ENCODE measurements at regions not wholly inside any gene's neighbourhood (a gene's known extent, or its start where the extent isn't known, plus 50 kb on each side); places are given as distances from the start of the nearest gene placed in this dataset.
A peak's percentile ranks its signal among the peaks of the same experiment; 100 is the strongest.
"Not testable (repeated sequence)": the region's sequence is repeated elsewhere in the genome, so short reads cannot be mapped to it uniquely, and the experiment has no call there.

- not testable (repeated sequence) for DNase-seq (ENCODE audit: low read depth in 2 of 2)
Measured at GRCh38 chr1:147348592-147348991, 106.1 kb downstream of the CHD1L start.

DNA sequence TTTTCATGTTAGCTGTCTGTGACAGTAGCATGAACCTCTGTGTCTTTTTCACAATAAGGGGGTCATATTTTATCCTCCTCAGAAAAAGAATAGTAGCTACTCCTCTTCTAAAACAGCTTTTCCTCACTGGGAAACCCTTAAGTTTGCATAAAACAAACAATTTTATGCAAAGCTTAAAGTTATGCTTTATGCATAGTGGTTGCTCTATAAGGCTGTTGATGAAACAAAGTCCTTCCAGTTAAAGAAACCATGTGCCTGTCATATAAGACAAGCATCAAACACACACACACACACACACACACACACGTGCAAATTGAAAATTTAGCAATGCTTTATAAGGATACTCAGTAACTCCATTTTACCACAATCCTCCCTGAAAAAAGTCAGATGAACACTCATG, 107.0 kb downstream of the CHD1L start:
- no peak for DNase-seq (ENCODE audit: low read depth in 2 of 2)

- no peak for DNase-seq (ENCODE audit: low read depth in 2 of 2)
Measured at GRCh38 chr1:147351140-147351835, 108.8 kb downstream of the CHD1L start.

DNA sequence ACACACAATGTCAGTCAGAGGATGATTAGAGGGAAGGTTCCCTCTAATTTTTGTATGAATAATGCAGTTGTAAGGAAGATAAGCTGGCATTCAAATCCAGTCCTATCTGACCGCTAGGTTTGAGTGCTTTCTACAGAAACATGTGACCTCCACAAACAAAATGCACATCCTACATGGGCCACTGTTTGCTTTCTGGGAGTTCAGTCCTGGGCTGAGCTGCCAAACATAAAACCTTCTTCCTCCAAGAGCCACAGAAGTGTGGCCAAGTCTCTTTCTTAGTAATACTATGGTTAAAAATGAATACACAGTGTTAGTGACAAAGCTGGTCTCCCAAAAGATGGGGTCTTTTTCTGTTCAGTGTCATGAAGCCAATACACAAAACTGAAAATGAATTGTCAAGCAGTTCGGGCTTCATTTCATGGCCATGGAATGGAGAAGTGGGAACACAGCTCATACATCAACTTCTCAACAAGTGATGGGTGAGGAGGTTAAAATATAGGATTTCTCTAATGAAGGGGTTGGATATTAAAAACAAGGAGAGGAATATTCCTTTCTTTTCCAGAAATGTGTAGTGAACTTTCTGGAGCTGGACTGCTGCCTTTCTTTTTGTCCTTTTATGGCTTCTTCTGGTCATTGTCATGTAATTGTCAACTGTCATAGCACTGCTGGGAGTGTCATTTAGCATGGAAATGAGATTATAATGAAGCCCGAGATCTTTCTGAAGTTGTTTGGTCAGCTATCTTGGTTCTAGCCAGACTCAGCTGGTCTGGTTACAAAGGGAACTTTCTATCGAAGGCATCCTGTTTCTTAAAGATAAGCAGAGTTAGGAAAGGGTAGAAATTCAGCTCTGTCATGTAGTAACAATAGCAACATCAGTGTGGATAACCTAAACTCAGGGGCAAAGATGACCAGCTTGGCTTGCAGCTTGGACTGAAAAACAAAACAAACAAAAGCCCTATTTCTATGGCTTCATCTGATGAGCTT, 135.1 kb downstream of the CHD1L start:
- DNase-seq (ENCODE audit: low read depth in 2 of 2) = no peak

DNA sequence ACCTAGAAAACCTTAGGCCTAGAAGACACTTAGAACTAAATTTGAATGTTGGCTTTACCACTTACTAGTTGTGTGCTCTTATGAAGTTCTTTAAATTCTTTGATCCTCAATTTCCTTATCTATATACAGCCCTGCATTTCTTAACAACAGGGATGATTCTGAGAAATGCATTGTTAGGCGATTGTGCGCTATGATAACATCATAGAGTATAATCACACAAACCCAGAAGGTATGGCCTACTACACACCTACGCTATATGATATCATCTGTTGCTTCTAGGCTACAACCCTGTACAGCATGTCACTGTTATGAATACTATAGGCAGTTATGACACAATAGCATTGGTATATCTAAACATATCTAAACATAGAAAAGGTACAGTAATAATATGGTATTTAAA, 137.4 kb downstream of the CHD1L start:
- no peak for DNase-seq (ENCODE audit: low read depth in 2 of 2)

DNA sequence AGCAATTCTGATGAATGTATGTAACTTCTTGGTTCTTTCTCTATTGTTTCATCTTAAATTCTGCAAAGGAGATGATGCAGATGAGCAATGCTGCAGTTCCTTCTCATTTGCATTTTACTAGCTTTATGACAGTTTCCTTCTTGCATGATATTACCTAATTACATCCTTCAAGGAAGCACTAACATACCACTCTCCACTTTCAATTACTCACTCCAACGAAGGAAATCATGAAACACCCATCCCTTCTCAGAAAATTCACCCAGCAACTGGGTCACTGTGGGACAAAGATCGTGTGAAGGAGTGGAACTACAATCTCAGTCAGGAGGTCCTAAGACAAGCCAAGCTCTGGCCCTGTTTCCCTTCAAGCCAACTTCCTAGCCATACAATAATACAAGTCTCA, 142.3 kb downstream of the CHD1L start:
- no peak for DNase-seq (ENCODE audit: low read depth in 2 of 2)

GRCh38 chr1:147388969-147389368, 146.5 kb downstream of the CHD1L start:
- DNase-seq (ENCODE audit: low read depth in 2 of 2) = no peak

- DNase-seq (ENCODE audit: low read depth in 2 of 2) = peak in 1 of 2 donors; percentile 6
Measured at GRCh38 chr1:147389532-147390184, 147.2 kb downstream of the CHD1L start.

- no peak for DNase-seq (ENCODE audit: low read depth in 2 of 2)
Measured at GRCh38 chr1:147390185-147390542, 147.7 kb downstream of the CHD1L start.

GRCh38 chr1:147391114-147391513, 148.6 kb downstream of the CHD1L start:
- no peak for DNase-seq (ENCODE audit: low read depth in 2 of 2)

DNA sequence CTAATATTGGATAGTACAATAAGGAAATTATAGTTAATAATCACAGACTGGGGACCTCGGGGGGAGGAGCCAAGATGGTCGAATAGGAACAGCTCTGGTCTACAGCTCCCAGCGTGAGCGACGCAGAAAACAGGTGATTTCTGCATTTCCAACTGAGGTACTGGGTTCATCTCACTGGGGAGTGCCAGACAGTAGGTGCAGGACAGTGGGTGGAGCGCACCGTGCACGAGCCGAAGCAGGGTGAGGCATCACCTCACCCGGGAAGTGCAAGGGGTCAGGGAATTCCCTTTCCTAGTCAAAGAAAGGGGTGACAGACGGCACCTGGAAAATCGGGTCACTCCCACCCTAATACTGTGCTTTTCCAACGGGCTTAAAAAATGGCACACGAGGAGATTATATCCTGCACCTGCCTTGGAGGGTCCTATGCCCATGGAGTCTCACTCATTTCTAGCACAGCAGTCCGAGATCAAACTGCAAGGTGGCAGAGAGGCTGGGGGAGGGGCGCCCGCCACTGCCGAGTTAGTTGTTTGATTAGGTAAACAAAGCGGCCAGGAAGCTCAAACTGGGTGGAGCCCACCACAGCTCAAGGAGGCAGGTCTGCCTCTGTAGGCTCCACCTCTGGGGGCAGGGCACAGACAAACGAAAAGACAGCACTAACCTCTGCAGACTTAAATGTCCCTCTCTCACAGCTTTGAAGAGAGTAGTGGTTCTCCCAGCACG, 138.8 kb upstream of the BCL9 start:
- not testable (repeated sequence) for DNase-seq (ENCODE audit: low read depth in 2 of 2)

DNA sequence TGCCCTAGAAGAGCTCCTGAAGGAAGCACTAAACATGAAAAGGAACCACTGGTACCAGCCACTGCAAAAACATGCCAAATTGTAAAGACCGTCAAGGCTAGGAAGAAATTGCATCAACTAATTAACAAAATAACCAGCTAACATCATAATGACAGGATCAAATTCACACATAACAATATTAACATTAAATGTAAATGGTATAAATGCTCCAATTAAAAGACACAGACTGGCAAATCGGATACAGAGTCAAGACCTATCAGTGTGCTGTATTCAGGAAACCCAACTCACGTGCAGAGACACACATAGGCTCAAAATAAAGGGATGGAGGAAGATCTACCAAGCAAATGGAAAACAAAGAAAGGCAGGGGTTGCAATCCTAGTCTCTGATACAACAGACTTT, 137.0 kb upstream of the BCL9 start:
- not testable (repeated sequence) for DNase-seq (ENCODE audit: low read depth in 2 of 2)

DNA sequence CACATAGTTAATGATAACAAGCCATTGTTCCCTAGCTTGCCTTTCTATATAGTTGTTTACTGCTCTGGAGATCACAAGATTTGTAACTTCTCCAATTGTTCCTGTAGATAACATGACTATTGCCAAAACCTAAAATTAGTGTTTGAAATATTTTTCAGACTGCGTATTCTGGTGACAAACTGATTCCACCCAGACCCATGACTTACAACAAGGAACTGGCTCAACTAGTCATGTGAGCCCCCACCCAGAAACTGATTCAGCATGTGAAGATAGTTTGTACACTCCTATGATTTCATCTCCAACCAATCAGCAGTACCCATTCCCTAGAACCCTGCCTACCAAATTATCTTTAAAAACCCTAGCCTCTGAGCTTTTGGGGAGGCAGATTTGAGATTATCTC, 131.4 kb upstream of the BCL9 start:
- no peak for DNase-seq (ENCODE audit: low read depth in 2 of 2)

- DNase-seq (ENCODE audit: low read depth in 2 of 2) = no peak
Measured at GRCh38 chr1:147413110-147413605, 128.1 kb upstream of the BCL9 start.

GRCh38 chr1:147414505-147415163, 126.7 kb upstream of the BCL9 start:
- DNase-seq (ENCODE audit: low read depth in 2 of 2) = no peak

DNA sequence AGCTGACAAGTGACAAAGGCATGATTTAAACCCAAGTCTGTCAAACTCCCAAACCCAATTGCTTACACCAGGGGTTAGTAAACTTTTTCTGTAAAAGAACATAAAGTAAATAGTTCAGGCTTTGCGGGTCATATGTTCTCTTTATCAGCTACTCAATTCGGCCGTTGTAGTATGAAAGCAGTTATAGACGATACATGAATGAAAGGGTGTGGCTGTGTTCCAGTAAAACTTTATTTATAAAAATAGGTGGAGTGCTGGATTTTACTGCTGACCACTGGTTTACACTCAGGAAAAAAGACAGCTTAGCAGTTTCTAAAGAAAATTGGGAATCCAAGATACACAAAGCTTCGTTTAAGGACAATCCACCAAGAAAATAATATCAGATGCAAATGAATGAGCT, 124.3 kb upstream of the BCL9 start:
- no peak for DNase-seq (ENCODE audit: low read depth in 2 of 2)

DNA sequence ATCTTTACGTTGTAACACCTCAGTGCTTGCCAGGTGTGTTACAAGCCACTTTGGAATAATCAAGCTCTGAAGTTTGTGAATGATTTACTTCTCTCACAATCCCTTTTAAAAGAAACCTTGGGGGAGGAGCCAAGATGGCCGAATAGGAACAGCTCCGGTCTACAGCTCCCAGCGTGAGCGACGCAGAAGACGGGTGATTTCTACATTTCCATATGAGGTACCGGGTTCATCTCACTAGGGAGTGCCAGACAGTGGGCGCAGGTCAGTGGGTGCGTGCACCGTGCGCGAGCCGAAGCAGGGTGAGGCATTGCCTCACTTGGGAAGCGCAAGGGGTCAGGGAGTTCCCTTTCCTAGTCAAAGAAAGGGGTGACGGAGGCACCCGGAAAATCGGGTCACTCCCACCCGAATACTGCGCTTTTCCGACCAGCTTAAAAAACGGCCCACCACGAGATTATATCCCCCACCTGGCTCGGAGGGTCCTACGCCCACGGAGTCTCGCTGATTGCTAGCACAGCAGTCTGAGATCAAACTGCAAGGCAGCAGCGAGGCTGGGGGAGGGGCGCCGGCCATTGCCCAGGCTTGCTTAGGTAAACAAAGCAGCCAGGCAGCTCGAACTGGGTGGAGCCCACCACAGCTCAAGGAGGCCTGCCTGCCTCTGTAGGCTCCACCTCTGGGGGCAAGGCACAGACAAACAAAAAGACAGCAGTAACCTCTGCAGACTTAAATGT, 118.0 kb upstream of the BCL9 start:
- not testable (repeated sequence) for DNase-seq (ENCODE audit: low read depth in 2 of 2)

- DNase-seq (ENCODE audit: low read depth in 2 of 2) = no peak
Measured at GRCh38 chr1:147434921-147435320, 106.4 kb upstream of the BCL9 start.

DNA sequence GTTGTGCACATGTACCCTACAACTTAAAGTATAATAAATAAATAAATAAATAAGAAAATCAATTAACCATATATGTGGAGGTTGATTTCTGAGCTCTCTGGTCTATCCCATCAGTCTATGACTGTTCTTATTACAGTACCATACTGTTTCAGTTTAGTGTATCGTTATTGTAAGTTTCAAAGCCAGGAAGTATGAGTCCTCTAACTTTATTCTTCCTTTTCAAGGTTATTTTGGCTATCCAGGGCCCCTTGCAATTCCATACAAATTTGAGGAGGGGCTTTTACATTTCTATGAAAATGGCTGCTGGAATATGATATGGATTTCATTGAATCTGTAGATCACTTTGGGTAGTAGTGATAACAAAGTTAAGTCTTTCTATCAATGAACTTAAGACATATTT, 96.9 kb upstream of the BCL9 start:
- DNase-seq (ENCODE audit: low read depth in 2 of 2) = no peak

GRCh38 chr1:147451628-147452027, 89.7 kb upstream of the BCL9 start:
- DNase-seq (ENCODE audit: low read depth in 2 of 2) = no peak
